HG03060 (cell line): ENCODE measurements at regions not wholly inside any gene's neighbourhood (a gene's known extent, or its start where the extent isn't known, plus 50 kb on each side); places are given as distances from the start of the nearest gene placed in this dataset.

Source experiments
- ATAC-seq: cut with Tn5 transposase; IDR thresholded peaks from one replicate; pipeline ENCODE4 v1.9.1; 2021; ENCODE audit warnings: low read depth, moderate number of reproducible peaks; ENCODE audit not compliant: unreplicated experiment

DNA sequence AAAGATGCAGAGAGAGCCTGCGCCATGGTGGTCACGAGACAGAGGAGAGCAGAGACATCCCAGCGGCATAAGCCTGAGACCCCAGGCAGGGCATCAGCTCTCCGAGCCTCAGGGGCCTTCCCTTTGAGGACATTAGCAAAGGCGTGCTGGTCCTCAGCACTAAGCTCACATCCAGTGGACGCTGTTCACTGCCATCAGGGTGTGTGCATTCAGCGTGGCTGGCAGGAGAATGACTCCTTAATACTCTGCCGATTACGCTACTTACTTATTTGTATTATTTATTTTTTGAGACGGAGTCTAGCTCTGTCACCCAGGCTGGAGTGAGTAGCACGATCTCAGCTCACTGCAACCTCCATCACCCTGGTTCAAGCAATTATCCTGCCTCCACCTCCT is 290.2 kb downstream of the KLF6 start:
- ATAC-seq: no peak

GRCh38 chr10:3494131-3494837 is 290.7 kb downstream of the KLF6 start:
- no peak for ATAC-seq

- no peak for ATAC-seq
These were observed 291.4 kb downstream of the KLF6 start for GRCh38 chr10:3493621-3494020.

DNA sequence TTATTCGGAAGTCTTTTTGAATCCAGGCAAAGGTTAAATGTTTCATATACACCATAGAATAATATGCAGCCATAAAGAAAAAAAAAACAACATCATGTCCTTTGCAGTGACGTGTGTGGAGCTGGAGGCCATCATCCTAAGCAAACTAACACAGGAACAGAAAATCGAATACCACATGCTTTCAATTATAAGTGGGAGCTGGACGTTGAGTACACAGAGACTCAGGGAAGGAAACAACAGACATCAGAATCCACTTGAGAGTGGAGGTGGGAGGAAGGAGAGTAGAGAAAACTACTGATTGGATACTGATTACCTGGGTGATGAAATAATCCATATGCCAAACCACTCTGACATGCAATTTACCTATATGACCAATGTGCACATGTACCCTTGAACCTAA is 293.4 kb downstream of the KLF6 start:
- ATAC-seq: no peak

DNA sequence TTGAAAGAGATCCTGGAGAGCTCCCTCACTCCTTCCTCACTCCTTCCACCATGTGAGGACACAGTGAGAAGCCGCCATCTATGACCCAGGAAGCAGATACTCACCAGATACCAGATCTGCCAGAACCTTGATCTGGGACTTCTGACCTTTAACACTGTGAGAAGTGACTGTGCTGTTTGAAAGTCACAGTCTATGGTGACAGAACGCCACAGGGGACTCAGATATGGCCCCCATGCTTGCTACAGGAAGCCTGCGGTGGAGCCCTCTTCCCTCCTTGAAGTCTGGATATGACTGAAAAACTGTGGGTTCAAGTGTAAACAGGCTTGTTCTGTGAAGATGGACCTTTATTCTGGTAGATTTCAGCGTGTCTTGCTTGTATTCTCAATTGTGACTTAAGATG is 297.8 kb downstream of the KLF6 start:
- ATAC-seq: no peak

- no peak for ATAC-seq
These were observed 298.5 kb downstream of the KLF6 start for GRCh38 chr10:3486346-3487065.

GRCh38 chr10:3485057-3485686 is 299.8 kb downstream of the KLF6 start:
- no peak for ATAC-seq

DNA sequence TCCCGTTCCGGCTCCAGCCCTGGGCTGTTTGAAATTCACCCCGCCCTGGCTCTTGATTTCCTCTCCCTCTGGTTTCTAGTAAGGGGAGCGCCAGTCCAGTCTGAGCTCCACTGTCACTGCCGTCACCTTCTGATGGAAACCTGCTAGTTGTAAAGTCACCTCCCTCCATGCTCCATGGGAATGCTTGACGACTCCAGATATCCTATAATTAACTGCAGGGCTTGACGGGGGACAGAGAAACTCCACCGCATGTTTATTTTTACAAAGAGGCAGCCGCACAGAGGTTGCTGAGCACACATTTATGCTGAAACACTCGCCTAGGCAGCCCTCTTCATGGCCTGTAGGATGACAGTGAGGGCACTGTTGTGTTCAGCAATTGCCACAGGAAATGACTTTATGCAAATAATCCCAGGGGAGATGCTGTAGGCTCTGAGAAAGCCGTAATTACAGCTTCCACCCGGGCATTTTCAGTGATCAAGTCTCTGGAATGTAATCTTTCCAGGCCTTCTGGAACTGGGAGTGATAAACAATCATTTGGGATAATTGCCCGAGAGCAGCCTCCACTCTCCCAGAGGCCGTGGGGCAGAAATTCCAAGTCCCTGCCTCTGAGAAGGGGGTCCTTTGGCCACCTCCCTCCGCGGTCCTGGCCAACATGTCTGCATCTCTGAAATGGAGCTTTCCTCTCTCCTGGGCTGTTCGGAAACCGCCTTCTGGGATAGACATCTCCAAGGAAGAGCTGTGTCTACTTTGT is 300.5 kb downstream of the KLF6 start:
- ATAC-seq: no peak

GRCh38 chr10:3482200-3482993 is 302.6 kb downstream of the KLF6 start:
- ATAC-seq: no peak

GRCh38 chr10:3481496-3481895 is 303.5 kb downstream of the KLF6 start:
- no peak for ATAC-seq

DNA sequence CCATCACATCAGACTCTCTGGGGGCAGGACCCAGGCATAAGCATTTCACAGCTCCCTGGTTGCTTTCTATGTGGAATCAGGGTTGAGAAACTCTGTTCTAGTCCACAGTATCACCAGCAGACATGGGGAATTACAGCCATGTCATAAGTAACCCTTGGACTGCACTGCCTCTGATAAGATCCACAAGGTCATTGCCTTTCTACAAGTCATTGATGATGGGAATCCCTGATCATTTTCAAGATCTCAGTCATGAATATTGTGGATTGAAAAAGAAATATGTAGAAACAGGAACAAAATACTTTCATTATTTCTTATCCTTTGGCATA is 304.1 kb downstream of the KLF6 start:
- no peak for ATAC-seq

DNA sequence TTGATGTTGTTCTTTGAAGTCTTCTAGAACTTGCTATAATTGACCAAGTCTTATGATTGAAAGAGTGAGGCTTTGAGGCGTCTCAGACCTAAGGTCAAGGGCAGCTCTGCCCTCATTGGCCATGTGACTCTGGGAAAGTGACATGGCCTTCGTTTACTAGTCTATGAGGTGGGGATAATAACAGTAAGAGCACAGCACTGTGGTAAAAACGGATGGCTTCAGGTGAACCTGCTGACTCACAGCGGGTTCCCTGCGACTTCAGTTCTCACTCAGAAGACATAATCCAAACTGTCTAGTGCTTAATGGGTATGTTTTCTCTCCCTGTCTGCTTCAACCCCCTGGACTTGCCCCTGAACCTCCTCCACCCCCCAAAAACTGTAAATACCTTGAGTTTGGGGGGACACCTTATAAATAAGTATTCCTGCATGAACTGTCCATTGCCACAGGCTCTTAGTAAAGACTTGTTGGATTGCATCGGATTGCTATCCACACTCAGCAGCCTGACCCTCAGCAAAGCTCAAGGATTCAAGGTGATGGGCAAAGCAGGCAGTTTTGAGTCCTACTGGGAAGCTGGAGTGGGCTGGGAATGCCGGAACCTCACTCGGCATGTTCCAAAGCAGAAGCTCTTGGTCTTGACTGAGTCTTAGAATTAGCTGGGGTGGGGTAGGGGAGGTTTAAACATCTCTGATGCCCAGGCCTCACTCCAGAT is 304.6 kb downstream of the KLF6 start:
- ATAC-seq: no peak

DNA sequence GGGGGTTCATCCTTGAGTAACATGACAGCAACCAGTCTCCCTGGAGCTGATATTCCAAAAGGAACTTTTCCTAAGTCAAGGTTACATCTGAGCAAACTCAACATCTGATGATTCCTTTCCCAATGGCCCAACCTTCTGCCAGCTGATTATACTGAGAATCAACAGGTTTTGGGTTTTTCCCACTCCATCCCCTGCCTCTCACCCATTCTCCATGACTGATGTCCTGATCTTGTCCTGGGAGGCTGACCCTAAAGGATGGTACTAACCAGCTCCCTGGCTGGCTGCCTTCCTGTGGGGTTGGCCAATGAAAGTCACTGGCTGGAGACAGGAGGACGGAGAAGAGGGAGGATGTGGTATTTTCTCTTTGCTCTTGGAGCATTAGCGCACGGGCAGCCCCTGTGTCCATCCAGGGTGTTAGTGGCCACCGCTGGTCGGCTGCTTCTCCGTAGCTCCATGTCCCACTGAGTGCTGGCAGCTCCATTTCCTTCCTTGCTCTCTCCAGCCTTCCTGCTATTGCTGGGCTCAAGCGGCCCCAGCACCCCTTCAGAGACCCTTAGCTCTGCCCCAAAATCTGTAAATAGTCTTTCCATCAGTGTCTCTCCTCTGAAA is 306.2 kb upstream of the PITRM1 start:
- ATAC-seq: no peak

- ATAC-seq: no peak
These were observed 305.6 kb upstream of the PITRM1 start for GRCh38 chr10:3478153-3478552.

DNA sequence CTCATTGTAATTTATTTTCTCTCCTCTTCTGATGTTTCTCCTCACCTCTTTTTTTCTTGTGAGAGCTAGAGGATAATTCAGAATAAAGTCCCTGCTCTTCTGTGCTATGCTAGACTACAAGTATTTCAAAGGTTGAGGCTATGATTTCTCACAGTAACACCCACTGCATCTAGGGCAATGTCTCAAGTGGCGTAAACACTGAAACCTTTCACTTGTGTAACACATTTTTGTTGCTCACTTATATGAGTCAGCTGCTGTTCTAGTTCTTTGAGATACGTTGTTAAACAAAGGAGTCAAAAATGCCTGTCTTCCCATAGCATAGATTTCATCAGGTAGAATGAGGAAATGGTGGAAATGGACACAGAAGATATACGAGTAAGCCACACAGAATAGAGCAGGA is 305.1 kb upstream of the PITRM1 start:
- no peak for ATAC-seq

GRCh38 chr10:3476640-3477448 is 304.3 kb upstream of the PITRM1 start:
- no peak for ATAC-seq

DNA sequence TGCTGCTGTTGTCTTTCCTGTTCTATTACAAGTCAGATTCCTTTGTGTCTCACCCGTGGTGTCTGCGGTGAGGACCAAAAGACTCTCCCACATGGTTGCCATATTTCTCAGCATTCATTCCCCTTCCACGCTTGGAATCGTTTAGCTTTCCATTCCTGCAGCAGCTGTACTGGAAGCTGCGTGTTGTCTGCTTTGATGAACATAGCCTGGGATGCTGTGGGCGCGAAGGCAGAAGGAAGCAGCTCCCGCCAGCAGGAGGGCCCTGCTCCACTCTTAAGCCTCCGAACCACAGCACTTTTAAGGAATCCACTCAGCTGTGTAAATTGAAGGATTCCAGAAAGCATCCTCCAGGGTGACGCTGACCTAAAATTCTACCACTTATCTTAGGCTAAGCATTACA is 303.6 kb upstream of the PITRM1 start:
- ATAC-seq: no peak

DNA sequence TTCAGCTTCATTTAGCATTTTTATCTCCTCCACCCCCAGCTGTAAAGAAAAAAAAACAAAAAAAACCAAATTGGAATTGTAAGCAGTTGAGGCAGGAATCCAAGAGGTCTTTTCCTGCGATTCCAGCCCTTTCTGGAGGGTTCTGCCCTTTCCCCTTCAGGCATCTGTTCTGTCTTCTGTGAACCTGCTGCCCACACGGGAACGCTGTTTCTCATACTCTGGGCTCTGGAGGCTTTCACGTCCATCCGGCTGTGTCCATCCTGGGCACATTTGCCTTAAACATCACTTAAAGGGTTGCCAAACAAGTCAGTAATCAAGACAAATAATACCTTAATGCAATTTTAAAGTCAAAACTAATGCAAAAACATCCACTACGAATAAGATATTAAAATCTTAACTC is 302.8 kb upstream of the PITRM1 start:
- no peak for ATAC-seq

DNA sequence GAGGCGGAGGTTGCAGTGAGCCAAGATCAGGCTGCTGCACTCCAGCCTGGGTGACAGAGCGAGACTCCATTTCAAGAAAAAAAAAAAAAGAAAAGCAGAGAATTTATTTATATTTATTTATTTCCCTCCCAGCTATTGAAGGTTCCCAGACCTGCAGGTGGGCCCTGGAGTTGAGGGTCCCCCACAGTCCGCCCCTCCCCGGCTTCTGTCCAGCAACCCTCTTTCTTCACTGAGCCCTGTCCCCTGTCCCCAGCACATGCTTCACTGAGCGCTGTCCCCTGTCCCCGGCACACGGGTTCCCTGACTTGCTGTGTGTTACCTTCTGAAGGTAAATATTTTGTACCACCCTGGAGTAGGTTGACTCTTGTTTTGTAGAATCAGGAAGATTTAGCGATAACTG is 301.7 kb upstream of the PITRM1 start:
- no peak for ATAC-seq
